GM12892 (cell line): ENCODE measurements at regions not wholly inside any gene's neighbourhood (a gene's known extent, or its start where the extent isn't known, plus 50 kb on each side); places are given as distances from the start of the nearest gene placed in this dataset.

Experiments
- POLR2A ChIP-seq: IDR thresholded peaks from 2 replicates; pipeline ENCODE4 v1.6.1; 2011; ENCODE audit warnings: low read depth, low read length, control low read depth
- POLR2AphosphoS5 ChIP-seq: IDR thresholded peaks from 2 replicates; pipeline ENCODE4 v1.6.1; 2011; ENCODE audit warnings: low read depth, low read length, control low read depth
- TAF1 ChIP-seq: IDR thresholded peaks from 2 replicates; pipeline ENCODE4 v1.6.1; 2011; ENCODE audit warnings: low read depth, mild to moderate bottlenecking, control low read depth, low read length, borderline replicate concordance

GRCh38 chr9:18352711-18353110 lies 121.2 kb upstream of the ADAMTSL1 start:
- TF ChIP-seq POLR2A (no peak), TAF1 (no peak), POLR2AphosphoS5 (no peak)
